ENCODE measurements at regions not wholly inside any gene's neighbourhood (a gene's known extent, or its start where the extent isn't known, plus 50 kb on each side); places are given as distances from the start of the nearest gene placed in this dataset.

- no peak overlapping the region for H3K4me3 ChIP-seq (ENCODE audit: low read depth, low read length)
- TF ChIP-seq CTCF (conservative IDR thresholded peaks at IDR 0.05; ENCODE audit: low read depth, low read length), result no peak
- DNase-seq (ENCODE audit: low read depth), result no peak
Observed at GRCh38 chr3:127105587-127105986, 87.3 kb upstream of the PRR23E start.

- H3K4me3 ChIP-seq (ENCODE audit: low read depth, low read length), result no peak overlapping the region
- TF ChIP-seq CTCF (conservative IDR thresholded peaks at IDR 0.05; ENCODE audit: low read depth, low read length), result no peak
- DNase-seq (ENCODE audit: low read depth), result no peak
Observed at GRCh38 chr3:127106053-127106452, 86.9 kb upstream of the PRR23E start.

- no peak for DNase-seq (ENCODE audit: low read depth)
- no peak for TF ChIP-seq CTCF (conservative IDR thresholded peaks at IDR 0.05; ENCODE audit: low read depth, low read length)
- no peak overlapping the region for H3K4me3 ChIP-seq (ENCODE audit: low read depth, low read length)
Observed at GRCh38 chr3:127106456-127106855, 86.5 kb upstream of the PRR23E start.

GRCh38 chr3:127107002-127107401 is 85.9 kb upstream of the PRR23E start:
- no peak overlapping the region for H3K4me3 ChIP-seq (ENCODE audit: low read depth, low read length)
- DNase-seq (ENCODE audit: low read depth), result no peak
- TF ChIP-seq CTCF (conservative IDR thresholded peaks at IDR 0.05; ENCODE audit: low read depth, low read length), result no peak

- no peak overlapping the region for H3K4me3 ChIP-seq (ENCODE audit: low read depth, low read length)
- no peak for DNase-seq (ENCODE audit: low read depth)
- no peak for TF ChIP-seq CTCF (conservative IDR thresholded peaks at IDR 0.05; ENCODE audit: low read depth, low read length)
Observed at GRCh38 chr3:127107491-127108375, 85.2 kb upstream of the PRR23E start.

- H3K4me3 ChIP-seq (ENCODE audit: low read depth, low read length), result no peak overlapping the region
Observed at GRCh38 chr3:127108796-127109195, 84.1 kb upstream of the PRR23E start.

More at GRCh38 chr3:127108796-127109195, 84.1 kb upstream of the PRR23E start:
- TF ChIP-seq CTCF (conservative IDR thresholded peaks at IDR 0.05; ENCODE audit: low read depth, low read length), result no peak
- DNase-seq (ENCODE audit: low read depth), result no peak
